ENCODE measurements at regions not wholly inside any gene's neighbourhood (a gene's known extent, or its start where the extent isn't known, plus 50 kb on each side); places are given as distances from the start of the nearest gene placed in this dataset.
"Not testable (repeated sequence)": the region's sequence is repeated elsewhere in the genome, so short reads cannot be mapped to it uniquely, and the experiment has no call there.

DNA sequence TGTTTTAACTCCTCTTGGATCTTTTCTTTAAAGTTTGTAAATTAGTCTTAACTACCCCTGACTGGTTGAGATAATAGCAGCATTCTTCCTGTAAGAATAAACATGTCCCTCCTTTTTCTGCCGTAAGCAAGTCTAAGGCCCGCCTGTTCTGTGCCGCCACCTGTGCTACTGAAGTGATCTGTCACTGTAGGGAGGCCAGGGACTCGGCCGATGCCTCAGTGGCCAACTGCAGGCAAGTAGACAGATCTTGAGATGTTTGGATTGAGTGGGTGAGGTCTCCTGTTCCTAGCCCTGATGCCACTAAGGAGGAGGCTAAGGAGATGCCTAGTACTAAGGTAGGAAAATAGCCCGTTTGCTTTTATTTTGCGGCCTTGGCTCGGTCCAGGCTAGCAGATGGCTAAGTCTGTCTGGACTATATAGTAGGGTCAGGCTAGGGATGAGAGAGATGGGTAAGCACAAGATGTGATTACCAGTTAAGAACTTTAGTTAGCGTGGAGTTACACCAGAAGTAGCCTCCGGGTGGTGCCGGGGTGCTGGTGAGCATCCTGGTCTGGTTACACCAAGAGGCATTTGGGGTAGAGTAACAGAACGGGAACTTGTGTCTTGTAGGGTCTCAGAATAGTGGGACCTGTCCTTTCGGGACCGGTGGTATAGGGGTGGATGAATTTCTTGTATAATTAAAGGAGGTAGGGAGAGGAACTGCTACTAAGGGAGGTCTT, 584.2 kb downstream of the SUCLG1 start:
- no peak for DNase-seq (ENCODE audit: low read depth)

DNA sequence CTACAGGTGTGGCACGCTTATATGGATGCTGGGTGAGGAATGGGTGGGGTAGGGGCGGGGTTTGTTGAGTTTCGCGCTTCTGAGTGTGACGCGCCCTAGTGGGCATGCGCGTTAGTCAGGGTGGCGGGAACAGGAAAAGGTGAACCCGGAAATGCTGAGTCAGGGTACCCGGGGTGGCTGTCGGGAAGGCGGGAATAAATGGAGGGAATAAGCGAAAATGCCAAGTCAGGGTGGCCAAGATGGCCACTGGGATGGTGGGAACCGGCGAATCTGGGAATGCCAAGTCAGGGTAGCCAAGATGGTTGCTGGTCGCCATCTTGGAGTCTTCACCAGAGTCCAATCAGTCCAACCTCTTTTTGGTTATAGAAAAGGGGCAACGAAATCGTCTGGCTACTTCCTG, 585.0 kb downstream of the SUCLG1 start:
- DNase-seq (ENCODE audit: low read depth): no peak

DNA sequence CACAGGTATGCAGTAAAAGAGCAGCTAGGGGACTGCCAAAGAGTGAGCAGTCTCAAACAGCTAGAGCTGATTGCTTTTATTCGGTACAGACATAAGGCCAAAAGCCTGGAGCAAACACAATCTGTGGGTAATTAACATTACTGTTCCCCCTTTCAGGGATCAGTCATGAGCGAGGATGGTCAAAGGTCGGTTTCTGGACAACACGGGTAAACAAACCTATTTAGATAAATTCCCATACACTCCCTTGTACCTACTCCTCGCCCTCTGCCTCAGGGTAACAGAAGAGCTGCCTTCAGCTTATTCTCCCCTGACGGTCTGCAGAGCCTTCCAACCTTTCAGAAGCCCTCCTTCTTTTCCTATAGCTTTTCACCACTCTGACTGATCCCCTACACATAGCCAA, 586.0 kb downstream of the SUCLG1 start:
- no peak for DNase-seq (ENCODE audit: low read depth)

DNA sequence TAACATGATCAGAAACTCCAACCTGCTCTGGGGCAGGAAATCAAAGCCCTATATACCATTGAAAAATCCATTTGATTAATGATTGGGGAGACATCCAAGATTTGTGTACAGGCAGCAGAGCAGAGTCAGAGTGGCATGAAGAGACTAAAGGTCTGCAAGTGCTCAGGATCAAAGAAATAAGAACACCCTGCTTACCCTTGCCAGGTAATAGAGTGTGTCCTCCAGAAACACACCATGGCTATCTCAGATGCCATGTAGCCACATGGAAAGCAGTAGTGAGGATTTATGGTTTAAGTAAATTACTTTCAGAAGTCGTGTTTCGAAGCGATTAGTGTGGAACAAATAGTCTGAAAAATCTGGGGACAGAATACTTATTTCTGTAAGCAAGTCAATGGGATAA, 592.9 kb downstream of the SUCLG1 start:
- no peak for DNase-seq (ENCODE audit: low read depth)

DNA sequence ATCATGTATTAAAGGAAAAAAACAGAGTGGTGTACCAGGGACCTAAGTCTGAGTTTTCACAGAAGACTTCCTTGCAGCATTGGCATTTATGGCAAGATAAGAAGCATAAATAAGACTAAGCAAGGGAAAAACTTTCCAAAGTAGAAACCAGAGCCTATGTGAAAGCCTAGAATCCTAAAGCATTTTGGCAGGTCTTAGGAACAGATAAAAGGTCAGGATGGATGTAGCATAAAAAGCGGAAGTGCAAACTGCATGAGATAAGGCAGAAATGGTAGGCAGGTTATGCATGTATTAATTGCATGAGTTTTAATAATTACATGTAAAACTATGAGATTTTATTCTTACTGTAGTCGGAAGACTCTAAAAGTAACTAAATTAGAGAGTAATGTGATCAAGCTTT, 596.5 kb downstream of the SUCLG1 start:
- no peak for DNase-seq (ENCODE audit: low read depth)

DNA sequence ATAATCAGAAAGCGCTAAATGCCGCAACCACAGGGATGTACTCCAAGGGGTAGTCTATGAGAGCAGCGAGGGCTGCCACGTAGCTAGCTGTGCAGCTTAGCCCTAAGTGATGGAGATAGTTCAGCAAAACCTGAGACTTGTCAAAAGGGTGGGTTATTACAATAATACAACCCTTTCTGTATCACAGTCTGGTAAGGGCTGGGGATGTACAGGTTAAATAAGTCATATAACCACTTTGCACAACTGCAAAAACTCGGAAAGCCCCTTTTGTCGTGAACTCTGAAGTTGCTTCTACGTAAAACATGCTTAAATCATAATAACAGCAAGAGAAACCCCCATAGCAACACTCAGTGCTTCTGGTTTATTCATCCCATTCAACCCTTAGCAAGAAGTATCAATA, 598.8 kb downstream of the SUCLG1 start:
- no peak for DNase-seq (ENCODE audit: low read depth)

DNA sequence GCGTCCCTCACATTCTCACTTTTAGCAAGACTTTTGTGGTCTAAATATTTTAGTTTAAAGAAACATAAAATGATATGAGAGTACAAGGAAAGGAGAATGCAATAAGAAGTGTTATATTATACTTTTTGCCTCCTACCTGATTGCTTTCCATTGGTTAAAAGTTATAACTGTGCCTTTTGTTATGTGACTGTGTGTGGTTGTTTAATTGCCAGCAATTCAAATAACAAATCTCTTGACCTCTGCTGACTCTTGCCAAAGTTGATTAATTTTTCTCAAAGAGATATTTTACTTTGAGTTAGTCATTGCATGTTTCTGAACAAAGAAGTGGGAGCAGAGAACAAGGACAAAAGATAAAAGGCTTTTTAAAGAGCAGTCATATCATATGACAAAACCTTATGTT, 599.5 kb downstream of the SUCLG1 start:
- DNase-seq (ENCODE audit: low read depth): no peak

DNA sequence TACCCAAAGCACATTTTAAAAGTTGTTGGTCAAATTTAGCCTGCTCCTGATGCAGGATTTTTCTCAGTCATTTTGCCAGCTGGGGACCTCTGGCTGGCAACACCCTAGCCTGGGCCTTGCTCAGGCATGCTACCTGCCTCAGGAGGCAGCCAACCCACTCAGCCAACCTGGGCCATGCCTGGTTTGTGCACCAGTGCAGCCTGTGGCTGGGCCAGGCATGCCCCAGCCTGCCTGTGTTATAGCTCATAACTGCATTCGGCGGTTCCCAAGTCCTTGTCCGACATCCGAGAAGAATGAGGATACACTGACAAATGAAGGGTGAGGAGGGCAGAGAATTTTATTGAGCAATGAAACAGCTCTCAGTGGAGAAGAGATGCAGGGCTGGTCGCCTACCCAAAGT, 608.0 kb downstream of the SUCLG1 start:
- DNase-seq (ENCODE audit: low read depth): no peak

DNA sequence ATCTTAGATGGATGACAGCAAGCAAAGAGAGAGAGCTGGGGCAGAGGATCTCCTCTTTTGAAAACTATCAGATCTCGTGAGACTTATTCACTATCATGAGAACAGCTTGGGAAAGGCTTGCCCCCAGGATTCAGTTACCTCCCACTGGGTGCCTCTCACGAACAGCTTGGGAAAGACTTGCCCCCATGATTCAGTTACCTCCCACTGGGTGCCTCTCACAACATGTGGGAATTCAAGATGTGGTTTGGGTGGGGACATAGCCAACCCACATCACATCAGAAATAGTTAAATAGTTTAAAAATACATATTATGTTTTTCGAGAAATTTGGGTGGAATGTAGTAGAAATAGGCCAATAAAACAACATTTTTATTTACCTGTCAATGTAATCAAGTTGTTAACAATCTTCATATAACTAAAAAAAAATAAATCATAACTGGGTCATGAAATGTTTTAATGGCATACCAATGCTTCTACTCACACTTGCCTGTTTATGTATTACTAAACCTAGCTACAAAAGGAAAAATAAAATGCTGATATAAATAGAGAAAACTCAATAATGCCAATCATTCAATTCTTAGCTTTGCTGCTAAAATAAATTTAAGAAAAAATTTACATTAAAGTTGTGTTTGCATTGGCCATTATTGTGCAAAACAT, 608.9 kb downstream of the SUCLG1 start:
- peak; percentile 84 for DNase-seq (ENCODE audit: low read depth)

DNA sequence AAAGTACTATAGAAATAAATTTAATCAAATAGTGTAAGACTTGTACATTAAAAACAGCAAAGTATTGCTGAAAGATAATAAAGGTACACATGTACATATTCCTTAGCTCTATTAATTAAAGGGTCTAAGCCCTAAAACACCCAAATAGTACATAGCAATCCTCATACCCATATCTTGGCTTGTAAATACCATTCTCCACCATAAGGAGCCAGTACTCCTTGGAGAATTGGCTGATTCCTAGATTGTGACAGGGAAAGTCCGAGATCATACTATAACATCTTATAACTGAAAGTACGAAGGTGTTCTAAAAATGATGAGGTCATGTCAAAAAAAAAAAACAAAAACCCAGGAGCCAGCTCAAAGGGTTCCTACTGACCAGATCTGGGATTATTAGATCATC, 614.6 kb downstream of the SUCLG1 start:
- no peak for DNase-seq (ENCODE audit: low read depth)

DNA sequence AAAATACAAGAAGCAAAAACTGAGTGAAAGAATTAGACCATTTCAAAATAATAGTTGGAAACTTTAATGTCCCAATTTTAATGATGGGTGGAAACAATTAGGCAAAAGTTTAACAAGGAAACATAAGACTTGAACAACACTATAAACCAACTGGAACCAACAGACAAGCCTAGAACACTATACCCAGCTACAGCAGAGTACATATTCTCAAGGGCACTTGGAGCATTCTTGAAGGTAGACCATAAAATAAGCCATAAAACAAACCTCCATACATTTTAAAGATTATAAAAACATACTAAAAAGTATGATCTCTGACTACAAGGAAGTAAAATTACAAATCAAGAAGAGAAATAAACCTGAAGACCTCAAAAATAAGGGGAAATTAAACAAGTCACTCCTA, 616.7 kb downstream of the SUCLG1 start:
- no peak for DNase-seq (ENCODE audit: low read depth)

DNA sequence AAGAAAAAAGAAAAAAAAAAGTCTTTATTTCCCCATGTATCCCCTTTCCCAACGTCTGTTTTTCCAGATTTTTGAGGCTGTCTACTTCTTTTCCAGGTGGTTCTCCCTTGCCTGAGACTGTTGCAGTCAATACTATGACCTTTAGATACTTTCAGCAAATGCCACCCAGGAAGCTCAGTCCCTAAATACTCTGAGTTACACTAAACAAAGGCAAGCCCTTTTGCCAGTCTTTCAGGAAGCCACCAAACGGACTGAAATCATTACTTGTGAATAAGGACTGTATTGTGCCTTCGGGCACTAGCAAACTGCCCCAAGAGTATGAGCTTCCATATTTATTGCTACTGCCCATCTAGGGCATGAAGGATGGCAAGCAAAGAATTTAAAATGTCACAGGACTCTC, 621.3 kb downstream of the SUCLG1 start:
- no peak for DNase-seq (ENCODE audit: low read depth)

DNA sequence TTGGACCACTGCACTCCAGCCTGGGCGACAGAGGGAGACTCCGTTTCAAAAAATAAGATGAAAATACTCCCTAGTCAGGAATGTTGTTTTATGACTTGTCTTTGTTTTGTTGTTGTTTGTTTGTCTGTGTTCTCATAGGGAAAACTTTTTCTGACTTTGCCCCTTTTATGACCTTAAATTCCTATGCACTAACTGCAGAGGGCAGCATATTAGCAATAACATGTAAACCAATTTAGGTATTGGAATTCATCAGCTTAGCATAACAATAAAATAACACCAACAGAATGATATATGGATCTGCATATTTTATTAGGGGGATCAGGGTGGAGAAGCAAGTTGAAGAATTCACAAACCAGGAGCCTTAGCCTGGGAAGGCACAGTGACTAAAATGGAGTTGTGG, 631.5 kb downstream of the SUCLG1 start:
- DNase-seq (ENCODE audit: low read depth): no peak

DNA sequence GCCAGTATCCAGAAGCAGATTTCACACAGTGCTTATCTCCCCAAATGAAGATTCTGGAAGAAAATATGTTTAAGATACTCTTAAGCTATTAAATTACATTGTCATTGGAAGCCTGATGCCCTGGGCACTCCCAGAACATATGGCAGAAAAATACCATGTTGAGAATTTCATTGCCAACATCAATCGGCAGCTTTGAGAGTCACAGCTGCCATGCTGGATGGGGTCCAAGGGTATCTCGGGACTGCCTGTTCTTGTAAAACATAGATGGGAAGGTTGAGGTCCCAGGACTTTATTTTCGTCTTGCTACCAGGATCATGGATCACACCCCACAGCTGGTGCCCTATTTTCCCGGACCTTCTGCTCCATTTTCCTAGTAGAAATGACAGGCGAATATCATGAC, 632.5 kb downstream of the SUCLG1 start:
- no peak for DNase-seq (ENCODE audit: low read depth)

DNA sequence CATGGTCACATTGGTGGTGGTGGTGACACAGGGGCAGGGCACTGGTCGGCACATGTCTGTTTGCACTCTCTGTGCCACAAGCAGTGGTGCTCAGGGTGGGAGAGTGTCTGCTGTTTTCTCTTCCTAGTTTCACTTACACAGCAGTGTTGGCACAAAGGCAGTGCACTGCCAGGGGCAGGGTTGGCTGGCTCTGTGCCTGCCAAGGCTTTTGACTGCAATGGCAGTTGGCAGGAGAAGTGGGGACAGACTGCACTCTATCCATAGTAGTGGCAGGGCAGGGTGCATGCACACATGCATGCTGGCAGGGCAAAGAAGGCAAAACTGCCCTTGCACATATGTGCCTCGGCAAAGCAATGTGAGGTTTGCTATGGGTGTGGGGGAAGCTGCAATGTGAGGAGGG, 635.9 kb downstream of the SUCLG1 start:
- DNase-seq (ENCODE audit: low read depth): no peak

DNA sequence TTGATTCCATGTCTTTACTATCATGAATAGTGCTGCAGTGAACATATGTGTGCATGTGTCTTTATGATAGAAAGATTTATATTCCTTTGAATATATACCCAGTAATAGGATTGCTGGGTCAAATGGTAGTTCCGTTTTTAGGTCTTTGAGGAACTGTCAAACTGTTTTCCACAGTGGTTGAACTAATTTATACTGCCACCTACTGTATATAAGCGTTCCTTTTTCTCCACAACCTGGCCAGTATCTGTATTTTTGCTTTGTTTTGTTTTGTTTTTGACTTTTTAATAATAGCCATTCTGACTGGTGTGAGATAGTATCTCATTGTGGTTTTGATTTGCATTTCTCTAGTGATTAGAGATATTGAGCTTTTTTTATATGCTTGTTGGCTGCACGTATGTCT, 641.6 kb downstream of the SUCLG1 start:
- no peak for DNase-seq (ENCODE audit: low read depth)

DNA sequence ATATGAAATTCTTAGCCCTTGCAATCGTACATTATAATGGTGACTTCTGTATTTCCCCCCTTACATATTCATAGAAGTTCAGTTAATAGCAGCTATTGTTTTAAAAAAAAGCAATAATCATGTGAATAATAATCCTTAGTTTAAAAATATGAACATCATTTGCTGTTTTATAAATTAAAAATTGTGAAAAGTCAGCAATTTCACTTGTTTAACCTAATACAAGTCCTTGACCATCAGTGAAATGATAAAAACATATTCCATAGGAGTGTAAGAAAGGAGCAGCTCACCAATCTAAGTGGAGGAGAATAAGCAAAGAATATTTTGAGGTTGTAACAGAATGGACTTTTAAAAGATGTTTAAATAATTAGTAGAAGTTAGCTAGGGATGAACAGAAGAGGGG, 650.2 kb downstream of the SUCLG1 start:
- no peak for DNase-seq (ENCODE audit: low read depth)

DNA sequence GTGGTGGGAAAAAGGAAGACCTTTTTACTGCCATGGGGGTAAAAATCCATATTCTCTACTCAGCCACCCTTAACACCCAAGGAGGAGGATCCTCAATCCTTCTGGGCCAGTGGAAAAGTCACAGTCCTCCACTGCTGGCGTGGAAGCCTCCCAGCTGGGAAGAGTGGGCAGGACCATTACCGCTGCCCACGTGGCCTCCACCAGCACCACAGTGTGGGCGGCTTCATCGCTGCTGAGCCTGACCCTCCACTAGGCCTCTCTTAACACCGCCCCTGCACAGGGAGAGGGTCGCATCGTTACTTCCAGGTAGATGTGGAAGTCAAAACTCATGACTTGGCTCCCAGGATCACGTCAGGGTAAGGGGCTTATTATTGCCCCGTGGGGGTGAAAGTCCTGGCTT, 656.5 kb downstream of the SUCLG1 start:
- no peak for DNase-seq (ENCODE audit: low read depth)

DNA sequence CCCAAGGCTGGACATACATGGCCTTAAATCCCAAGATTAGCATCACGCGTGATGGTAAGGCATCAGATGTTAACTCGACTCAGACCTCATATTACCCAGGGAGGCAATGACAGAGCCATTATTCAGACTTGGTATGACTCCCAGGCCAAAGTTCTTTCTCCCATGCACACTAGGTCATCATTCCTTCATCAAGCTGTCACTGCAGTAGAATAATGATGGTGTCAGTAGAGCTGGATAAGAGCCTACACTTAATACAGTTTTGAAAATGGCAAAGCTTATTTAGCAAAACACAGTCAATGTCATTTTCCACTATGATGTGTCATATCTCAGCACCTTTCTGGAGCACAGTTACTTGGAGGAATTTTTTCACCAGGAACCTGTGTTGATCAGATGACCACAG, 663.3 kb downstream of the SUCLG1 start:
- DNase-seq (ENCODE audit: low read depth): no peak

DNA sequence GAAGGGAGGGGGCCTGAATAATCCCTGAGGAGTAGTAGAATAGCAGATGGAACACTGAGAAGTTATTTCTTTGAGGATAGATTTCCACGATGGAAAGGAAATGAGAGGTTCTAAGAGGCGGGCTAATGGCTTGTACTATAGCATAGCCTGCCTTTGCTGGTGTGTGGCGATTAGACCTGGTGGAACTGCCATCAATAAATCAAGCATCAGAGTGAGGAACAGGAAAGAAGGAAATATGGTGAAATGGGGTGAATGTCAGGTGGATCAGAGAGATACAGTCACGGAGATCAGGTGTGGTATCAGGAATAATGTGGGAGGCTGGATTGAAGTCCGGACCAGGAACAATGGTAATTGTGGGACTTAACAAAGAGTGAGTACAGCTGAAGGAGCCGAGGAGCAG, 668.6 kb downstream of the SUCLG1 start:
- DNase-seq (ENCODE audit: low read depth): not testable (repeated sequence)

DNA sequence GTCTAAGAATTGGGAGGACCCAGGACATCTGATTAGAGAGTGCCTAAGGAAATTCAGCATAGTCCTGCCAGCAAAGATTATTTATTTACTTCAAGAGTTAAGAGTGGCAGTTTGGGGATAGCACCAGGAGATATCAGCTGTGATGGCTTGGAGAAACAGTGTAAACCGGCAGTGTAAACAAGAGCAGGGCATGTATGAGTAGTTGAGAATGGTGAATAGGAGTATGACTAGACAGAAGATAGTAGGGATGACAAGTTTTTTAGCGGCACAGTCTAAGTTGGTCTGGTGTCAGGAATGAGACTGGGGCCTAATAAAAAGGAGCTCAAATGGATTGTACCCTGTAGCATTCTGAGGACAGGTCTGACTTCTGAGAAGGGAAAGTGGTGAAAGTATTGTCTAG, 669.4 kb downstream of the SUCLG1 start:
- not testable (repeated sequence) for DNase-seq (ENCODE audit: low read depth)

DNA sequence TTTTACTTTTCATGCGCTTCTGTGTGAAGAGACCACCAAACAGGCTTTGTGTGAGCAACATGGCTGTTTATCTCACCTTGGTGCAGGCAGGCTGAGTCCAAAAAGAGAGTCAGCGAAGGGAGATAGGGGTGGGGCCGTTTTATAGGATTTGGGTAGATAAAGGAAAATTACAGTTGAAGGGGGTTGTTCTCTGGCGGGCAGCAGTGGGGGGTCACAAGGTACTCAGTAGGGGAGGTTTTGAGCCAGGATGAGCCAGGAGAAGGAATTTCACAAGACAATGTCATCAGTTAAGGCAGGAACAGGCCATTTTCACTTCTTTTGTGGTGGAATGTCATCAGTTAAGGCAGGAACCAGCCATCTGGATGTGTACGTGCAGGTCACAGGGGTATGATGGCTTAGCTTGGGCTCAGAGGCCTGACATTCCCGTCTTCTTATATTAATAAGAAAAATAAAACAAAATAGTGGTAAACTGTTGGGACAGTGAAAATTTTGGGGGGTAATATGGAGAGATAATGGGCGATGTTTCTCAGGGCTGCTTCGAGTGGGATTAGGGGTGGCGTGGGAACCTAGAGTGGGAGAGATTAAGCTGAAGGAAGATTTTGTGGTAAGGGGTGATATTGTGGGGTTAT, 670.0 kb downstream of the SUCLG1 start:
- DNase-seq (ENCODE audit: low read depth): not testable (repeated sequence)

DNA sequence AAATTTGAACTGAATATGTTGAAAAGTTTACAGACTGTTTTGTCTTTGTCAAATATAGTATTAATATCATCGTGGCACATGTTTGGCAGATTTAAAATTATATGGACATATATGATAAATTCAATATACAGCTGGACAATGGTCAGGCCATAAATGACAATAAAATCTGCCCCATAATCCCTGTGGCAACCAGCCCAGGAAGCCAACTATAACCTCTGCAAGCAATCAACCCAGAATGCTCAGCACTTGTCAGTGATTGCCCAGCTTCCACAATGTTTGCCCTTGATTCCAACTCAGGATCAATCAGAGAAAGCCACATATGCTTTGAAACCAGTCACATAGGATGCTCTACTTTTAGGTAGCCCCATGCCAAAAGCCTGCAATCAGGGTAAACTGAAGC, 671.9 kb downstream of the SUCLG1 start:
- no peak for DNase-seq (ENCODE audit: low read depth)

DNA sequence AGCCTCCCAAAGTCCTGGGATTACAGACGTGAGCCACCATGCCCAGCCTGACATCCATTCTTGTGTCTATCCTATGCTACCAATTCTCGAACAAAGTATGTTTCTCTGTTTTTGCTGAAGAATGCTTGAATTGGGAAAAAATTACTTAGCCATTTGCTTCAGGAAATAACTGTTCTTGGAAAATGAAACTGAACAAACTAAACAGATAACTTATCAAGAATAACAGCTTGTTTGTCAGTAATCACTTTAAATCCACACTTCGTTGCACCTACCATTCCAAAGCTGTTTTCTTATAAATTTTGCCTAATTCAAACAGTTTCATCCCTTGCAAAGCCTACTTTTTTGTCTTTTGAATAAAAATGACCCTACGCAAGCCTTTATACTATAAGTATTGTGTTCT, 672.9 kb downstream of the SUCLG1 start:
- DNase-seq (ENCODE audit: low read depth): no peak
